NB4 (cell line): ENCODE measurements at regions not wholly inside any gene's neighbourhood (a gene's known extent, or its start where the extent isn't known, plus 50 kb on each side); places are given as distances from the start of the nearest gene placed in this dataset.

Experiments
- TF ChIP-seq, protein P1 (sequence below): IDR thresholded peaks from one replicate; pipeline ENCODE4 v1.5.1; 2012; ENCODE audit warnings: low read depth, low read length
- TF ChIP-seq, protein P2 (sequence below): IDR thresholded peaks from 2 replicates; pipeline ENCODE4 v1.6.1; 2011; ENCODE audit warnings: low read depth, low read length

DNA sequence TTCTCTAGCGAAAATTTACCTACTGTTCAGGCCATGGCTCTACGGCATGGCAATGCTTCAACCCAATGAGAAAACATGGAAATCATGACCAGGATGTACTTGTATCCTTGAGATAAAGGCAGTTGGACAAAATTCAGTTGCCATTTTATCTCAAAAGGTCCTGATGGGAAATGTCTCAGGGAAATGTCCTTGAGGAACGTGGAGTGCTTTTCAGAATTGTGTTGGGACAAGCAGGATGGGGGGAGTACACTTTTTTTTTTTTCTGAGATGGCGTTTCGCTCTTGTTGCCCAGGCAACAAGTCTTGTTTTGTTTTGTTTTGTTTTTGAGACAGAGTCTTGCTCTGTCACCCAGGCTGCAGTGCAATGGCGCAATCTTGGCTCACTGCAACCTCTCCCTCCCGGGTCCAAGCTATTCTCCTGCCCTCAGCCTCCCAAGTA is 86.8 kb upstream of the EIF5 start:
- TF ChIP-seq, protein P1, sequence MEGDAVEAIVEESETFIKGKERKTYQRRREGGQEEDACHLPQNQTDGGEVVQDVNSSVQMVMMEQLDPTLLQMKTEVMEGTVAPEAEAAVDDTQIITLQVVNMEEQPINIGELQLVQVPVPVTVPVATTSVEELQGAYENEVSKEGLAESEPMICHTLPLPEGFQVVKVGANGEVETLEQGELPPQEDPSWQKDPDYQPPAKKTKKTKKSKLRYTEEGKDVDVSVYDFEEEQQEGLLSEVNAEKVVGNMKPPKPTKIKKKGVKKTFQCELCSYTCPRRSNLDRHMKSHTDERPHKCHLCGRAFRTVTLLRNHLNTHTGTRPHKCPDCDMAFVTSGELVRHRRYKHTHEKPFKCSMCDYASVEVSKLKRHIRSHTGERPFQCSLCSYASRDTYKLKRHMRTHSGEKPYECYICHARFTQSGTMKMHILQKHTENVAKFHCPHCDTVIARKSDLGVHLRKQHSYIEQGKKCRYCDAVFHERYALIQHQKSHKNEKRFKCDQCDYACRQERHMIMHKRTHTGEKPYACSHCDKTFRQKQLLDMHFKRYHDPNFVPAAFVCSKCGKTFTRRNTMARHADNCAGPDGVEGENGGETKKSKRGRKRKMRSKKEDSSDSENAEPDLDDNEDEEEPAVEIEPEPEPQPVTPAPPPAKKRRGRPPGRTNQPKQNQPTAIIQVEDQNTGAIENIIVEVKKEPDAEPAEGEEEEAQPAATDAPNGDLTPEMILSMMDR = no peak
- TF ChIP-seq, protein P2, sequence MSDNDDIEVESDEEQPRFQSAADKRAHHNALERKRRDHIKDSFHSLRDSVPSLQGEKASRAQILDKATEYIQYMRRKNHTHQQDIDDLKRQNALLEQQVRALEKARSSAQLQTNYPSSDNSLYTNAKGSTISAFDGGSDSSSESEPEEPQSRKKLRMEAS = no peak
